ENCODE measurements at regions not wholly inside any gene's neighbourhood (a gene's known extent, or its start where the extent isn't known, plus 50 kb on each side); places are given as distances from the start of the nearest gene placed in this dataset.
A peak's percentile ranks its signal among the peaks of the same experiment; 100 is the strongest.

DNA sequence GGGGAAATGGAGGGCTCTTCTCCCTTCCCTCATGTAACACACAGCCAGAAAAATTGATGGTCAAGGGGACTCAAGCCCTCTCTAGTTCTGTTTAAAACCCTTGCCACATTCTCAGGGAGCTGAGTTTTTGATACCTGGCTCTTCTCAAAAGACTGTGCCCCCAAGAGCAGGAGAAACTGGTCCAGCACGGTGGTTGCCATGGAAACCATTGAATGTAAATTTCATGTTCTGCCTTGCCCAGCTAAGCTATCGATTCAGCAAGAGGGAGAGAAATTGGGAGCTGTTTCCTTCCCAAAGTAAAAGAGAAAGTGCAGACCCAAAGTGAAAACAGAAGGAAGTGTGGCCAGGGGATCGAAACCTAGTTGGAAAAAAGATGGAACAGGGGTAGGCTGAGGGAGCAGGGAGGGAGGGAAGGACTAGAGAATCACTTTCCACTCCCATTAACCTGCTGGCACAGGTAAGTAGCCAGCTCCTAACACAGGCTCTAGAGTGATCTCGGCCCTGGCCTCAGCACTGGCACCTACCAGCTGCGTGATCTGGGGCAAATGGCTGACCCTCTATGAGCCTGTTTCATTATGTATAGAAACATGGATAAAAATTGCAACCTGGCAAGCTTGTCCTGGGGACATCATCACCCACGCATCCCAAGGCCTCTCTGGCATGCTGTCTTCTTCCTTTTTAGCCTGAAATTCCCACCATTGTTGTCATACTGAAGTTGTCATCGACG, 140.9 kb downstream of the TPRA1 start:
- H3K27ac ChIP-seq (ENCODE audit: low read depth in 1 of 2, low read length in 2 of 2): no peak overlapping the region
- 61 to 63% methylated on average over 8 of the region's 8 CpGs for WGBS, 2 donors
- H3K4me1 ChIP-seq (ENCODE audit: control insufficient read depth in 1 of 2, insufficient read depth in 2 of 2, low read length in 2 of 2): no peaks in the 10 kb centered on the region
- ATAC-seq (ENCODE audit: low FRiP score) (no peak), DNase-seq (no peak)
- no peaks in the 10 kb centered on the region for H3K9me3 ChIP-seq (ENCODE audit: control insufficient read depth, low read length)
- peaks cover 0 to 2% of the 10 kb centered on the region in 2 donors for H3K27me3 ChIP-seq (ENCODE audit: control insufficient read depth in 1 of 2, insufficient read depth in 2 of 2, low read length in 1 of 2)
- H3K4me3 ChIP-seq (ENCODE audit: low read length in 2 of 2): no peak overlapping the region
- intact Hi-C loops (cut with DNase I): loop anchor here in 1 of 2 donors (10.0 kb wide), 1 partner anchor 695 kb away; no protein-coding TSS in a partner anchor
- H3K36me3 ChIP-seq (ENCODE audit: control insufficient read depth in 1 of 2, insufficient read depth in 2 of 2, low read length in 1 of 2): no peaks in the 10 kb centered on the region

- ATAC-seq (ENCODE audit: low FRiP score) (no peak), DNase-seq (peak in 1 of 2 donors; percentile 30)
- intact Hi-C loops (cut with DNase I): no loop called here
- H3K4me3 ChIP-seq (ENCODE audit: low read length in 2 of 2): no peak overlapping the region
- no peak overlapping the region for H3K27ac ChIP-seq (ENCODE audit: low read depth in 1 of 2, low read length in 2 of 2)
- no peaks in the 10 kb centered on the region for H3K9me3 ChIP-seq (ENCODE audit: control insufficient read depth, low read length)
- 84 to 86% methylated on average over 3 of the region's 3 CpGs for WGBS, 2 donors
- H3K27me3 ChIP-seq (ENCODE audit: control insufficient read depth in 1 of 2, insufficient read depth in 2 of 2, low read length in 1 of 2): peaks cover 0 to 2% of the 10 kb centered on the region in 2 donors
- H3K36me3 ChIP-seq (ENCODE audit: control insufficient read depth in 1 of 2, insufficient read depth in 2 of 2, low read length in 1 of 2): no peaks in the 10 kb centered on the region
- H3K4me1 ChIP-seq (ENCODE audit: control insufficient read depth in 1 of 2, insufficient read depth in 2 of 2, low read length in 2 of 2): no peaks in the 10 kb centered on the region
These were observed 141.9 kb downstream of the TPRA1 start for GRCh38 chr3:127448671-127449070.

DNA sequence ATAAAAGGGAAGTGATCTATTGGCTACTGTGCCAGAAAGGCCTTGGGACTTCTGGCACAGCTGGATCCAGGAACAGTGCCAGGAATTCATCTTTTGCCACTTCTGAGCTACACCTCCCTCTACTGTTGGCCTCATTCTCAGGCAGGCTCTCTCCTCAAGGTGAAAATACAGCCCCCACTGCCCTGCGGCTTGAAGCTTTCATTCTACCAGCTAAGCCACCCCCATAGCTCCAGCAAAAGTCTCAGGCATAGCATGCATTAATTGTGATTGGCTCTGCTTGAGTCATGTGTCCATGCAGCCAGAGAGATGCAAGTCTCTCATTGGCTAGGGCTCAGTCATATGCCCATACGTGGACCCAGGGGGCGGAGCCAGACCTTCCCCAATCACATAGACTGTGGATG, 142.4 kb downstream of the TPRA1 start:
- DNase-seq (peak in 1 of 2 donors; percentile 25), ATAC-seq (ENCODE audit: low FRiP score) (no peak)
- no peak overlapping the region for H3K27ac ChIP-seq (ENCODE audit: low read depth in 1 of 2, low read length in 2 of 2)
- peaks cover 0 to 2% of the 10 kb centered on the region in 2 donors for H3K27me3 ChIP-seq (ENCODE audit: control insufficient read depth in 1 of 2, insufficient read depth in 2 of 2, low read length in 1 of 2)
- H3K36me3 ChIP-seq (ENCODE audit: control insufficient read depth in 1 of 2, insufficient read depth in 2 of 2, low read length in 1 of 2): no peaks in the 10 kb centered on the region
- H3K9me3 ChIP-seq (ENCODE audit: control insufficient read depth, low read length): no peaks in the 10 kb centered on the region
- H3K4me1 ChIP-seq (ENCODE audit: control insufficient read depth in 1 of 2, insufficient read depth in 2 of 2, low read length in 2 of 2): no peaks in the 10 kb centered on the region
- H3K4me3 ChIP-seq (ENCODE audit: low read length in 2 of 2): no peak overlapping the region
- intact Hi-C loops (cut with DNase I): no loop called here
- WGBS, 2 donors: 62 to 73% methylated on average over 3 of the region's 3 CpGs

- no peak for ATAC-seq (ENCODE audit: low FRiP score)
- Histone ChIP-seq H3K4me3 (ENCODE audit: low read length in 2 of 2) (no peak overlapping the region), H3K27me3 (ENCODE audit: control insufficient read depth in 1 of 2, insufficient read depth in 2 of 2, low read length in 1 of 2) (peaks cover 0 to 2% of the 10 kb centered on the region in 2 donors), H3K36me3 (ENCODE audit: control insufficient read depth in 1 of 2, insufficient read depth in 2 of 2, low read length in 1 of 2) (no peaks in the 10 kb centered on the region), H3K9me3 (ENCODE audit: control insufficient read depth, low read length) (no peaks in the 10 kb centered on the region), H3K27ac (ENCODE audit: low read depth in 1 of 2, low read length in 2 of 2) (no peak overlapping the region), H3K4me1 (ENCODE audit: control insufficient read depth in 1 of 2, insufficient read depth in 2 of 2, low read length in 2 of 2) (no peaks in the 10 kb centered on the region)
- peak in 1 of 2 donors; percentile 34 for DNase-seq
- 75 to 93% methylated on average over 4 of the region's 4 CpGs for WGBS, 2 donors
- intact Hi-C loops (cut with DNase I): no loop called here
These were observed 143.8 kb downstream of the TPRA1 start for GRCh38 chr3:127446756-127447155.

- Histone ChIP-seq H3K27me3 (ENCODE audit: control insufficient read depth in 1 of 2, insufficient read depth in 2 of 2, low read length in 1 of 2) (peaks cover 0 to 2% of the 10 kb centered on the region in 2 donors), H3K9me3 (ENCODE audit: control insufficient read depth, low read length) (no peaks in the 10 kb centered on the region), H3K4me3 (ENCODE audit: low read length in 2 of 2) (no peak overlapping the region), H3K4me1 (ENCODE audit: control insufficient read depth in 1 of 2, insufficient read depth in 2 of 2, low read length in 2 of 2) (no peaks in the 10 kb centered on the region), H3K27ac (ENCODE audit: low read depth in 1 of 2, low read length in 2 of 2) (no peak overlapping the region), H3K36me3 (ENCODE audit: control insufficient read depth in 1 of 2, insufficient read depth in 2 of 2, low read length in 1 of 2) (no peaks in the 10 kb centered on the region)
- intact Hi-C loops (cut with DNase I): no loop called here
- DNase-seq: peak in 1 of 2 donors; percentile 51
- WGBS, 2 donors: 77 to 80% methylated on average over 14 of the region's 14 CpGs
- no peak for ATAC-seq (ENCODE audit: low FRiP score)
These were observed 144.8 kb downstream of the TPRA1 start for GRCh38 chr3:127445581-127446343.

- H3K36me3 ChIP-seq (ENCODE audit: control insufficient read depth in 1 of 2, insufficient read depth in 2 of 2, low read length in 1 of 2): no peaks in the 10 kb centered on the region
- no peak overlapping the region for H3K27ac ChIP-seq (ENCODE audit: low read depth in 1 of 2, low read length in 2 of 2)
- no peaks in the 10 kb centered on the region for H3K9me3 ChIP-seq (ENCODE audit: control insufficient read depth, low read length)
- intact Hi-C loops (cut with DNase I): no loop called here
- ATAC-seq (ENCODE audit: low FRiP score) (no peak), DNase-seq (peak in 1 of 2 donors; percentile 54)
- peaks cover 0 to 2% of the 10 kb centered on the region in 2 donors for H3K27me3 ChIP-seq (ENCODE audit: control insufficient read depth in 1 of 2, insufficient read depth in 2 of 2, low read length in 1 of 2)
- H3K4me1 ChIP-seq (ENCODE audit: control insufficient read depth in 1 of 2, insufficient read depth in 2 of 2, low read length in 2 of 2): no peaks in the 10 kb centered on the region
- 87 to 92% methylated on average over 2 of the region's 2 CpGs for WGBS, 2 donors
- H3K4me3 ChIP-seq (ENCODE audit: low read length in 2 of 2): no peak overlapping the region
These were observed 145.8 kb downstream of the TPRA1 start for GRCh38 chr3:127444761-127445160.

- no peak for ATAC-seq (ENCODE audit: low FRiP score)
- Histone ChIP-seq H3K27ac (ENCODE audit: low read depth in 1 of 2, low read length in 2 of 2) (no peak overlapping the region), H3K9me3 (ENCODE audit: control insufficient read depth, low read length) (no peaks in the 10 kb centered on the region), H3K27me3 (ENCODE audit: control insufficient read depth in 1 of 2, insufficient read depth in 2 of 2, low read length in 1 of 2) (peaks cover 0 to 2% of the 10 kb centered on the region in 2 donors), H3K4me1 (ENCODE audit: control insufficient read depth in 1 of 2, insufficient read depth in 2 of 2, low read length in 2 of 2) (no peaks in the 10 kb centered on the region), H3K36me3 (ENCODE audit: control insufficient read depth in 1 of 2, insufficient read depth in 2 of 2, low read length in 1 of 2) (no peaks in the 10 kb centered on the region), H3K4me3 (ENCODE audit: low read length in 2 of 2) (no peak overlapping the region)
- DNase-seq: peak in 1 of 2 donors; percentile 64
- intact Hi-C loops (cut with DNase I): no loop called here
- WGBS, 2 donors: 87 to 90% methylated on average over 15 of the region's 15 CpGs
These were observed 146.8 kb downstream of the TPRA1 start for GRCh38 chr3:127443581-127444375.

- Histone ChIP-seq H3K4me1 (ENCODE audit: control insufficient read depth in 1 of 2, insufficient read depth in 2 of 2, low read length in 2 of 2) (no peaks in the 10 kb centered on the region), H3K4me3 (ENCODE audit: low read length in 2 of 2) (no peak overlapping the region), H3K27ac (ENCODE audit: low read depth in 1 of 2, low read length in 2 of 2) (no peak overlapping the region), H3K36me3 (ENCODE audit: control insufficient read depth in 1 of 2, insufficient read depth in 2 of 2, low read length in 1 of 2) (no peaks in the 10 kb centered on the region), H3K27me3 (ENCODE audit: control insufficient read depth in 1 of 2, insufficient read depth in 2 of 2, low read length in 1 of 2) (no peaks in the 10 kb centered on the region), H3K9me3 (ENCODE audit: control insufficient read depth, low read length) (no peaks in the 10 kb centered on the region)
- WGBS, 2 donors: 79 to 81% methylated on average over 5 of the region's 5 CpGs
- intact Hi-C loops (cut with DNase I): no loop called here
- DNase-seq: peak in 1 of 2 donors; percentile 52
- no peak for ATAC-seq (ENCODE audit: low FRiP score)
These were observed 148.0 kb downstream of the TPRA1 start for GRCh38 chr3:127442506-127442905.
